Neural cell (in vitro differentiated cells): ENCODE measurements at regions not wholly inside any gene's neighbourhood (a gene's known extent, or its start where the extent isn't known, plus 50 kb on each side); places are given as distances from the start of the nearest gene placed in this dataset.

ENCODE experiments used
- H2AFZ ChIP-seq: fragments of 200-600, 300-800 bp; sonication (generic), shearing (Covaris generic); 2 replicates; pipeline ENCODE4 v1.6.0; 2014; ENCODE audit warnings: low read depth, mild to moderate bottlenecking, antibody characterized with exemption, low read length, moderate library complexity
- H3F3A ChIP-seq: fragments of 200-600 bp; shearing (Covaris generic); 2 replicates; pipeline ENCODE4 v1.6.1; 2016; ENCODE audit warnings: mild to moderate bottlenecking, moderate library complexity, mixed read lengths, antibody characterized with exemption, low read length; ENCODE audit not compliant: insufficient read depth, poor library complexity, severe bottlenecking
- H3K27ac ChIP-seq: fragments of 200-600, 300-800 bp; sonication (generic), shearing (Covaris generic); 2 replicates; pipeline ENCODE4 v1.5.1; 2014; ENCODE audit warnings: mild to moderate bottlenecking, low read length, moderate library complexity
- H3K27me3 ChIP-seq: fragments of 300-800, 200-600 bp; sonication (generic), shearing (Covaris generic); 2 replicates; pipeline ENCODE4 v1.6.0; 2014; ENCODE audit warnings: mild to moderate bottlenecking, low read depth, low read length, moderate library complexity; ENCODE audit not compliant: insufficient read depth
- H3K36me3 ChIP-seq: fragments of 300-800, 200-600 bp; sonication (generic), shearing (Covaris generic); 2 replicates; pipeline ENCODE4 v1.5.1; 2014; ENCODE audit warnings: mild to moderate bottlenecking, antibody characterized with exemption, low read length, moderate library complexity; ENCODE audit not compliant: insufficient read depth
- H3K4me2 ChIP-seq: fragments of 300-800, 200-600 bp; sonication (generic), shearing (Covaris generic); 2 replicates; pipeline ENCODE4 v1.6.0; 2014; ENCODE audit warnings: mild to moderate bottlenecking, low read length
- H3K4me3 ChIP-seq: fragments of 300-800, 200-600 bp; sonication (generic), shearing (Covaris generic); 2 replicates; pipeline ENCODE4 v1.5.1; 2014; ENCODE audit warnings: mild to moderate bottlenecking, low read length, moderate library complexity
- H3K79me2 ChIP-seq: fragments of 200-600 bp; shearing (Covaris generic); replicated peaks from 2 replicates; pipeline ENCODE4 v1.6.0; 2014; ENCODE audit warnings: mild to moderate bottlenecking, low read length, moderate library complexity; ENCODE audit not compliant: insufficient read depth
- H3K9ac ChIP-seq: fragments of 300-800, 200-600 bp; sonication (generic), shearing (Covaris generic); 2 replicates; pipeline ENCODE4 v1.6.1; 2016; ENCODE audit warnings: mild to moderate bottlenecking, low read length, mixed read lengths
- H3K9me2 ChIP-seq: fragments of 200-600 bp; shearing (Covaris generic); 2 replicates; pipeline ENCODE4 v1.6.1; 2016; ENCODE audit warnings: mild to moderate bottlenecking, low read length, mixed read lengths; ENCODE audit not compliant: insufficient read depth
- H3K9me3 ChIP-seq: fragments of 200-600, 300-800 bp; sonication (generic), shearing (Covaris generic); 2 replicates; pipeline ENCODE4 v1.6.1; 2016; ENCODE audit warnings: mild to moderate bottlenecking, mixed run types, low read length, moderate library complexity, mixed read lengths
- H4K20me1 ChIP-seq: fragments of 200-600 bp; shearing (Covaris generic); 2 replicates; pipeline ENCODE4 v1.6.1; 2016; ENCODE audit warnings: mild to moderate bottlenecking, mixed run types; ENCODE audit not compliant: insufficient read depth
- CTCF ChIP-seq: fragments of 450-650 bp; IDR thresholded peaks from 2 replicates; pipeline ENCODE4 v1.5.1; 2014; ENCODE audit warnings: antibody characterized with exemption, mild to moderate bottlenecking, moderate library complexity; ENCODE audit not compliant: poor library complexity, severe bottlenecking
- EP300 ChIP-seq: fragments of 450-650 bp; conservative IDR thresholded peaks from 2 replicates; pipeline ENCODE4 v1.6.1; 2014; ENCODE audit warnings: antibody characterized with exemption, mild to moderate bottlenecking, moderate library complexity; ENCODE audit not compliant: poor library complexity, severe bottlenecking
- EZH2 ChIP-seq: fragments of 200-600, 300-800 bp; shearing (Covaris generic), sonication (generic); IDR thresholded peaks from 2 replicates; pipeline ENCODE4 v1.6.1; 2014; ENCODE audit warnings: antibody characterized with exemption, low read length, borderline replicate concordance, mild to moderate bottlenecking; ENCODE audit not compliant: insufficient read depth, poor library complexity, severe bottlenecking
- MXI1 ChIP-seq: fragments of 450-650 bp; conservative IDR thresholded peaks from 2 replicates; pipeline ENCODE4 v1.6.1; 2014; ENCODE audit warnings: antibody characterized with exemption, mild to moderate bottlenecking; ENCODE audit not compliant: poor library complexity, severe bottlenecking
- POLR2AphosphoS5 ChIP-seq: IDR thresholded peaks from 2 replicates; pipeline ENCODE4 v1.6.1; 2012
- RAD21 ChIP-seq: fragments of 450-650 bp; conservative IDR thresholded peaks from 2 replicates; pipeline ENCODE4 v1.6.1; 2014; ENCODE audit warnings: antibody characterized with exemption, mild to moderate bottlenecking, moderate library complexity
- SMC3 ChIP-seq: fragments of 450-650 bp; conservative IDR thresholded peaks from 2 replicates; pipeline ENCODE4 v1.6.1; 2014; ENCODE audit warnings: antibody characterized with exemption, mild to moderate bottlenecking, moderate library complexity; ENCODE audit not compliant: poor library complexity
- TAF1 ChIP-seq: IDR thresholded peaks from 2 replicates; pipeline ENCODE4 v1.6.1; 2012; ENCODE audit warnings: low read depth
- small RNA-seq, 3 experiments: library from RNA; depleted of rRNA; stranded (forward); fragments of <200 nt; gene quantifications; one replicate each; pipeline ENCODE3, GENCODE V24; 2012
- TF ChIP-seq, protein P1 (sequence below): IDR thresholded peaks from 2 replicates; pipeline ENCODE4 v1.6.1; 2012; ENCODE audit warnings: borderline replicate concordance

DNA sequence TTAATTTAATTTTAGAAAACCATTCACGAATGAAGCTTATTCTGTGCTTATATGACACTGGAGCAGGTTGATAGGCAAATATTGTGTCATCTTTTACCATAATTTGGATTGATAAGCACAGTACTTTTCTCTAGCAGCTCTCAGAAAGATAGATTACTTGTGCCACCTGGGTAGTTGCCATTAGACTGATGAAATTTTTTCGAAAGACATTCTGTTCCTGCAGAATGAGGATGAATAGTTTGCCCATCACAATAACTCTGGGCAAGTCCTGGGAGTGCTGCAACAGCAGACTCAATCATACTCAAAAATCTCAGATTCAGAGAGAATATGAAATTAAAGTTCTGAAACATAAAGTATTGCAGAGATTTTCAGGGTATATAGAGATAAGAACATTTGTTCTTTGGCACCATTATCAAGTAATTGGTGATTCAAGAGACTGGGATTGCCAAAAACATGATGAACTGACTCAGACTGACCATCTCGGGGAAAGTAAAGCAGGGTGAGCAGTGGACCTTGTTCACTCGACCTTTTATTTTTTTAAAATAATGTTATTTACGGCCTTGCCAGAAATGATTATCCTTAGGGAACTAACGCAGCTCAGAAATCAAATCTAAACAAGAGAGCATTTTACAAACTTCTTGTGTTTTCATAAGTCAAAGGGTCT is 65.8 kb upstream of the PTCHD4 start:
- Histone ChIP-seq H3K27ac (no peak overlapping the region), H3F3A (no peaks in the 10 kb centered on the region), H3K36me3 (no peaks in the 10 kb centered on the region), H3K9me3 (no peaks in the 10 kb centered on the region), H3K4me3 (no peak overlapping the region), H4K20me1 (no peaks in the 10 kb centered on the region), H2AFZ (no peak overlapping the region), H3K4me2 (no peak overlapping the region), H3K27me3 (no peaks in the 10 kb centered on the region), H3K79me2 (no peaks in the 10 kb centered on the region), H3K9me2 (no peaks in the 10 kb centered on the region), H3K9ac (no peak overlapping the region)
- no peak for TF ChIP-seq TAF1

DNA sequence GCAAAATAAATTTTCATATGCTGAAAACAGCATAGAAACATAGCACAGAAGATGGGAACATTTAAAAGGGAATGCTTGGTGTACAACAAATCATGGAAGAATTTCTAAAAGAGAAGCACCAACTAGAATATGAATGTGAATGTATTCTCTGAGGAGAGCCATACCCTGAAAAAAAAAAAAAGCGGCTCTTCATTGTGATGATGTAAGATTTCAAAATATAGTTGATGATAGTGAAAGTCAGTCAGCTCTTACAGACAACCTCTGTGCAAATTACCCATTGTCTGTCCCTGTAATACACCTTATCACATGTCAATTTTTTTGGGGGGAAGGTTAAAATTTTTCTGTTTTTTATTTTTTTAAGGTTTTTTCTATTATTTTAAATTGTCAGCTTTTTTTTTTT is 58.6 kb upstream of the PTCHD4 start:
- Histone ChIP-seq H3K9me2 (no peaks in the 10 kb centered on the region), H3F3A (no peaks in the 10 kb centered on the region), H3K79me2 (no peaks in the 10 kb centered on the region), H2AFZ (no peak overlapping the region), H3K27ac (no peak overlapping the region), H3K4me2 (no peak overlapping the region), H3K4me3 (no peak overlapping the region), H3K27me3 (no peaks in the 10 kb centered on the region), H3K36me3 (no peaks in the 10 kb centered on the region), H3K9me3 (no peaks in the 10 kb centered on the region), H4K20me1 (no peaks in the 10 kb centered on the region), H3K9ac (no peak overlapping the region)
- TF ChIP-seq MXI1 (no peak), RAD21 (no peak), SMC3 (no peak), CTCF (no peak), TAF1 (no peak), EZH2 (no peak), EP300 (no peak), POLR2AphosphoS5 (no peak)
- TF ChIP-seq, protein P1, sequence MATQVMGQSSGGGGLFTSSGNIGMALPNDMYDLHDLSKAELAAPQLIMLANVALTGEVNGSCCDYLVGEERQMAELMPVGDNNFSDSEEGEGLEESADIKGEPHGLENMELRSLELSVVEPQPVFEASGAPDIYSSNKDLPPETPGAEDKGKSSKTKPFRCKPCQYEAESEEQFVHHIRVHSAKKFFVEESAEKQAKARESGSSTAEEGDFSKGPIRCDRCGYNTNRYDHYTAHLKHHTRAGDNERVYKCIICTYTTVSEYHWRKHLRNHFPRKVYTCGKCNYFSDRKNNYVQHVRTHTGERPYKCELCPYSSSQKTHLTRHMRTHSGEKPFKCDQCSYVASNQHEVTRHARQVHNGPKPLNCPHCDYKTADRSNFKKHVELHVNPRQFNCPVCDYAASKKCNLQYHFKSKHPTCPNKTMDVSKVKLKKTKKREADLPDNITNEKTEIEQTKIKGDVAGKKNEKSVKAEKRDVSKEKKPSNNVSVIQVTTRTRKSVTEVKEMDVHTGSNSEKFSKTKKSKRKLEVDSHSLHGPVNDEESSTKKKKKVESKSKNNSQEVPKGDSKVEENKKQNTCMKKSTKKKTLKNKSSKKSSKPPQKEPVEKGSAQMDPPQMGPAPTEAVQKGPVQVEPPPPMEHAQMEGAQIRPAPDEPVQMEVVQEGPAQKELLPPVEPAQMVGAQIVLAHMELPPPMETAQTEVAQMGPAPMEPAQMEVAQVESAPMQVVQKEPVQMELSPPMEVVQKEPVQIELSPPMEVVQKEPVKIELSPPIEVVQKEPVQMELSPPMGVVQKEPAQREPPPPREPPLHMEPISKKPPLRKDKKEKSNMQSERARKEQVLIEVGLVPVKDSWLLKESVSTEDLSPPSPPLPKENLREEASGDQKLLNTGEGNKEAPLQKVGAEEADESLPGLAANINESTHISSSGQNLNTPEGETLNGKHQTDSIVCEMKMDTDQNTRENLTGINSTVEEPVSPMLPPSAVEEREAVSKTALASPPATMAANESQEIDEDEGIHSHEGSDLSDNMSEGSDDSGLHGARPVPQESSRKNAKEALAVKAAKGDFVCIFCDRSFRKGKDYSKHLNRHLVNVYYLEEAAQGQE: no peak

Small RNA genes lying in the stretch of these regions (small RNA-seq; reads per million reads assigned to genes)
- gene FO393413.1: 0 reads per million in 3 experiments
- 0 to 0.33 (median 0.03) reads per million in 3 experiments for gene RNU7-65P
